RCC 7860 (cell line): ENCODE measurements at regions not wholly inside any gene's neighbourhood (a gene's known extent, or its start where the extent isn't known, plus 50 kb on each side); places are given as distances from the start of the nearest gene placed in this dataset.
"Not testable (repeated sequence)": the region's sequence is repeated elsewhere in the genome, so short reads cannot be mapped to it uniquely, and the experiment has no call there.

ENCODE experiments used
- DNase-seq: peaks from one replicate; pipeline ENCODE4 v3.0.0-alpha.2; 2015; ENCODE audit warnings: low spot score
- FAIRE-seq: peaks from 2 replicates; lab custom pipeline; 2012; peaks lifted over from hg19 to GRCh38; lab: Jason Lieb, UNC

DNA sequence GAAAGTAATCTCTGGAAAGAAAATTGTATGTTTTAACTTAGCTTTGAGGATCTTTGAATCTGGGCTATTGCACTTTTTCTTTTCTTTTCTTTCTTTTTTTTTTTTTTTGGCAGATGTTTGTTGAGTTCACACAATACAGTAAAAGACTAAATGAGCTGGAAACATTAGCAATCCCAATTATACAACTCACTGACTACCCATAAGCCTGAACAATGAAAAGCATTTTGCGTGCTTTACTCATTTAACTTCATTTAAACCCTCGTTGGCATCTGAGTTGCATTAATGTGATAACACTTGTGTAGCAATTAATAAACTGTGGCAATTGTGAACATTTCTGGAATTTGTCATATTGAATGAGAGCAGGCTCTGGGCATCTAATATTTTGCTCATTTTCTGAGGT, 269.4 kb upstream of the RBMS3 start:
- no peak for FAIRE-seq
- DNase-seq = no peak

DNA sequence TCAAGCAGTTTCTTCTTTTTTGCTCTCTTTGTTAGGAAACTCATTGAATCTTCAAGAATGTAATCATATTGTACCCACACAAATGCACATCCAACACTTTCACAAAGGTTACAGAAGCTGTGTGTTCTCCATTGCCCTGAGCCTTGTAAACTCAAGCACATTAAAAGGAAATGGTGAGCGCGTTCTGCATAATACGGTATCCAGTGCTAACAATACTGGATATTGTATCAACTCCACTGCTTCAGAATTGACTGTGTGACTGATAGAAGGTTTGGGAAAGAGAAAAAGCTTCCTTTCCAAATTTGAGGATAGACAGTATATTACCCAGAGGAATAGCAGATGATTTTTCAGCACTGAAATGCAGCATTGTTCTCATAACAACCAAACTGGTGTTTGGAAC, 268.9 kb upstream of the RBMS3 start:
- no peak for FAIRE-seq
- DNase-seq = no peak

DNA sequence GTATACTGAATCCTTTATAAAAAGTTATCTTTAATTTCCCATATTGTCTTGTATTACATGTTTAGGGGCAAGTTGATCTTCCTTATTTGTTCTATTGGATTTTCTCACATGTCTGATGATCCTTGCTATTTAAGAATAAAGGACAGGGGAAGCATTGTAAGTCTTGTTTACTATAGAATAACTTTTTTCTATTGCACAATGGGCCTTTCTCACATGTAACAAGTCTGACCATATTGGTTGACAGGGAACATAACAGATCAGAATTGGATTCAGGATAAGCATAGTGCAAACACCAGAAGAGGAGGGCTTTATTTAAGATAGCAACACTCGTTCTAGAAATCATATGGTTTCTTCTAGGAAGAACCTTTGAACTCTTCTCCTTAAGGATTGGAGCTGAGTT, 257.9 kb upstream of the RBMS3 start:
- FAIRE-seq (no peak), DNase-seq (no peak)

DNA sequence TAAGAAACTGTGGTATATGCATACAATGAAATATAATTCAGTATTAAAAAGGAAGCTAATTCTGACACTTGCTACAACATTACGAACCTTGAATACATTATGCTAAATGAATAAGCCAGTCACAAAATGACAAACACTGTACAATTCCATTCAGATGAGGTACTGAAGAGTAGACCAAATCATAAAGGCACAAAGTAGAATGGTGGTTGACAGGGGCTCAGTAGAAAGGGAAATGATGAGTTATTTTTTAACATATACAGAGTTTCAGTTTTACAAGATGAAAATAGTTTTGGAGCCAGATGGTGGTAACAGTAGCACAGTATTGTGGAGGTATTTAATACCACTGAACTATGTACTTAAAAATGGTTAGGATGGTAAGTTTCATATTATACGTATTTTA, 254.6 kb upstream of the RBMS3 start:
- FAIRE-seq = no peak
- no peak for DNase-seq

DNA sequence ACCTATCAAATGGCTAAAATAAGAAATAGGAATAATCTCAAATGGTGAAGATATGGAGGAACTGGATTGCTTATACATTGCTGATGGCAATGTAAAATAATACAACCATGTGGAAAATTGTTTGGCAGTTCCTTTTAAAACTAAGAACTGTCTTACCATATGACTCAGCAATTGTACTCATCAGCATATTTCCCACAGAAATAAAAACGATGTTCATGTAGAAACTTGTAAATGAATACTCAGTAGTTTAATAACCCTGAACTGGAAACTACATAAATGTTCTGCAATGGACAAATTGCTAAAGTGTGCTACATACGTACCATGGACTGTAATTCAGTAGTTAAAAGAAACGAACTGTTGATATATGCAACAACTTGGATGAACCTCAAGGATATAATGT, 253.9 kb upstream of the RBMS3 start:
- DNase-seq = no peak
- no peak for FAIRE-seq

DNA sequence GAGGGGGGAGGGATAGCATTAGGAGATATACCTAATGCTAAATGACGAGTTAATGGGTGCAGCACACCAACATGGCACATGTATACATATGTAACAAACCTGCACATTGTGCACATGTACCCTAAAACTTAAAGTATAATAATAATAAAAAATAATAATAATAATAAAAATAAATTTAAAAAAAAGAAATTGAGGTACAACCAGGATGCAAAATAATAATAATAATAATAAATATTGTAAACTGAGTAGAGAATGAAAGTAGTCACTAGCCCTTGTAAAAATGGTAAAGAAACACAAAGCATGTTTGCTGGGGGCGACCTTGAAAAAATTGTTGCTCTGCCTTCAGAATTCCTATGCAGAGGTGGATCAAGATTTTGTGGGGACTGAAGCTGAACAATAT, 249.7 kb upstream of the RBMS3 start:
- not testable (repeated sequence) for FAIRE-seq, DNase-seq

DNA sequence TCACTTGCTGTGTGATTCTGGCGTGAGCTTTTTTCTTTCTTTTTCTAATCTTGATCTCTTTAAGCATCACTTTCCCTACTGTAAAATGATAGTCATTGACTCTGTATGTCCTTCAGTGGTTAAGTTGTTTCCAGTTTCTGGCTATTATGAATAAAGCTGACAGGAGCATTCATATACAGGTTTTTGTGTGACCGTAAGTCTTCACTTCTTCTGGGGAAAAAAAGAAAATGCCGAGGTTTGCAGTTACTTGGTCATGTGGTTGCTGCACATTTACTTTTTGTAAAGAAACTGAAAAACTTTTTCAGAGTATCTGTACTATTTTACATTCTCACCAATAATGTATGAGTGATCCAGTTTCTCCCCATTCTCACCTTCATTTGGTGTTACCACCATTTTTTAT, 247.4 kb upstream of the RBMS3 start:
- FAIRE-seq = no peak
- DNase-seq = no peak

DNA sequence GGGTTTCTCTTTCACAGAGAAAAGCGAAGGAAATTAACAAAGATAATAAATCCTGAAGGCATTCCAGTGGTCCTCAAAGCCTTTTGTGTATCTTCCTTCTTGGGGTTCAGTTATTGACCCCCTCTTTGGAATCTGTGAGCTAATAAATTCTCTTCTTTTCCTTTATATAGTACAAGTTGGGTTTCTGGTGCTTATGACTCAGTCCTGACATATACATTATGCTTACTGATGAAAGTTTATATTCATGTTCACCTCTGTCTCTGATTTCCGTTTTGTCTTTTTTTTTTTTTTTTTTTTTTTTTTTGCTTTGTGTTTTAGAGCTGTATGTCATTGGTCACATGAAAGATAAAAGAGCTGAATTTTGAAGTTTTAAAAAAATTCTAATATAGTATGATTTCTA, 230.7 kb upstream of the RBMS3 start:
- DNase-seq (no peak), FAIRE-seq (no peak)

DNA sequence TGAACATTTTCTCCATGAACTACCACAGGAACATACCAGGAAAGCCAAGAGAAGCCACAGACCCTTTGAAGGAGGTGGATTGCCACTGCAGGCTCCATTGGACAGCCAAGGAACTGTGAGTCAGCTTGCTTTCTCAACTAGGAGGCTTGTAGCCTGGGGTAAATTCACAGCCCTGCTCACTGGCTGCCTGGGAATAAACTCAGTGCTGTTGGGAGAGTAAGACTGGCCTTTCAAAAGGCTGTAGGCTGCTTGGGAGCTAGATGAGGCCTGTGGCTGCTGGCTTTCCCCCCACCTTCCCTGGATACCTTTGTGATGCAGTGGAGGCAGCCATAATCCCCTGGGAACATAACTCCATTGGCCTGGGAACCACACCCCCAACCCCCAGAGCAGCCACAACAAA, 223.5 kb upstream of the RBMS3 start:
- FAIRE-seq = no peak
- no peak for DNase-seq

DNA sequence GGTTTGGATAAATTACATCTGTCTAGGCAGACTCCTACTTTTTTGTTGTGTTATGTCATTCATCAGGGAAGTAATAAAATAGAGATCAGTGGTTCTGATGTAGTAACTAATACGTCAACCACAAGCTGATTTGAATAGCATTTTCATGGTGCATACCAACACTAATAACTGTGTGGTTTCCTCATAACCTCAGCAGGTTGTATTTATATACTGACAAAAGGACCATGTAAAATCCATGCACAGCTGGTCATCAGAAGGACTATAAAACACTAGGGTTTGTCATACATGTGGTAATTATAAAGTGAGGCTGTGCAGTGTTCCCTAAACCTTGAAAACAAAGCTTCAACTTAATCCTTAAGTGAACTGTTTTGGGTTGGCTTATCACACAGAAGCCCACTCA, 216.8 kb upstream of the RBMS3 start:
- FAIRE-seq (no peak), DNase-seq (no peak)

DNA sequence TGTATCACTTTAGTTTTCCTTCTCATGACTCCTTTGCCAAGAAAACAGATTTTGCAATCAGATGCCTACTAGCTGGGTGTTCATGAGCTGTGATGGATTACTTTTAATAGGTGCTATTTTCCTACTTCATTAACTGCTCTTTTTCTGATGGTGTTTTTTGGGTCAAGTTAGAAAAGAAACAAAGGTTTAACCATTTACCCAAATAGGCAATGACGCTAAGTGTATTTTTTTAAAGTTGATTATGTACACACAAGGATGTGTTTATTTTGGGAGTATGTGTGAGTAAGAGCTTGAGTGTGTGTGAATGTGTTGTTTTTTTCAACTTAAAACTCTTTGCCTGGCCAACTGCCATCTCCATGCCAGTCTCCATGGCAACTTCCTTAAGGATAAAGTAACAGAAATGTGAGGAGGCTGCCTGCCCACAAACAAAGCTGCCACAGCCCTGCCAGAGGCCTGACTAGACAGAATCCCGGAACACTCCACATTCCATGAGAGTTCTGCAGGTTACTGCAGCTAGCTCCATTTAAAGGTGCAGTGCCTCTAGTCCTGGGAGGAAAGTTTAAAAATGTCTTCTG, 215.6 kb upstream of the RBMS3 start:
- peak; percentile 85 for DNase-seq

DNA sequence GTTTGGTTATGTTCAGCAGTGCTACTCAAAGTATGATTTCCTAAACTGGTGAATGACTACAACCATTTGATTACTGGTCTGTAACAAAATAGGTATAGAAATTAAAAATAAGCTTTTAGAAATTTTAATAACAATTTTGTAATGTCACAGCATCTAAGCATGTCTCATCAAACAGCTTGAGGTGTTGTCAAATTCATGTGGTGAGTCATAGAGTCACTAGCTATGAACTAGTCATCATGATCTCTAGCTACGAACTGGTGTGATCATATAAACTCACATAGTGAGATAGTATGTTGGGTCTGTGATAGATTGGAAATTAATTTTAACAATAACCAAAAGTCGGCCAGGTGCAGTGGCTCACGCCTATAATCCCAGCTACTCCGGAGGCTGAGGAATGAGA, 213.9 kb upstream of the RBMS3 start:
- FAIRE-seq (no peak), DNase-seq (no peak)

More for the DNA sequence above, 215.6 kb upstream of the RBMS3 start:
- FAIRE-seq = peak; percentile 58

DNA sequence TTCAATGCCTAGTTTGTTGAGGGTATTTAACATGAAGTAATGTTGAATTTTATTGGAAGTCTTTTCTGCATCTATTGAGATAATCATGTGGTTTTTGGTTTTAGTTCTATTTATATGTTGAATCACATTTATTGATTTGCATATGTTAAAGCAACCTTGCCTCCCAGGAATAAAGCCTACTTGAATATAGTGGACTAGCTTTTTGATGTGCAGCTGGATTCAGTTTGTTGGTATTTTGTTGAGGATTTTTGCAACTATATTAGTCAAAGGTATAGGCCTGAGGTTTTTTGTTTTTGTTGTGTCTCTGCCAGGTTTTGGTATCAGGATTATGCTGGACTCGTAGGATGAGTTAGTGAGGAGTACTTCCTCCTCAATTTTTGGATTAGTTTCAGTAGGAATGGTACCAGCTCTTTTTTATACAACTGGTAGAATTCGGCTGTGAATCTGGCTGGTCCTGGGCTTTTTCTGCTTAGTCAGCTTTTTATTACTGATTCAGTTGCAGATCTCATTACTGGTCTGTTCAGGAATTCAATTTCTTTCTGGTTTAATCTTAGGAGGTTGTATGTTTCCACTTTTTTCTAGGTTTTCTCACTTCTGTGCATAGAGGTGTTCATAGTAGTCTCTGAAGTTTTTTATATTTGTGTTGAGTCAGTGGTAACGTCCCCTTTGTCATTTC, 209.8 kb upstream of the RBMS3 start:
- FAIRE-seq = no peak
- no peak for DNase-seq

DNA sequence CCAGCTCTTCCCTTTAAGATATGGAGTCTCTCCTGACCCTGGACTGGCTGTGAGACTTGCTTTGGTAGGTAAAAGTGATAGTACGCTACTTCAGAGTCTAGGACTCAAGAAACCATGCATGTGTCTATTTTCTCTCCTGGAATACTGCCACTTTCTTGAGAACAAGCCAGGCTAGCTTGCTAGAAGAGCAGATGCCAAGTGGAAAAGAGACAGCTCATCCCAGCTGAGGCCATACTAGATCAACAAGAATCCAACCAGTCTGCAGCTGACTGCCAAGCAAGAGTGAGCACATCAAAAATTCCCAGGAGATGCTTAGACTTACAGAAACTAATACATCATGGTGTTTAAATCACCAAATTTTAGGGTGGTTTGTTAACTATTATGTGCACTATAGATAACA, 208.3 kb upstream of the RBMS3 start:
- FAIRE-seq (no peak), DNase-seq (no peak)

DNA sequence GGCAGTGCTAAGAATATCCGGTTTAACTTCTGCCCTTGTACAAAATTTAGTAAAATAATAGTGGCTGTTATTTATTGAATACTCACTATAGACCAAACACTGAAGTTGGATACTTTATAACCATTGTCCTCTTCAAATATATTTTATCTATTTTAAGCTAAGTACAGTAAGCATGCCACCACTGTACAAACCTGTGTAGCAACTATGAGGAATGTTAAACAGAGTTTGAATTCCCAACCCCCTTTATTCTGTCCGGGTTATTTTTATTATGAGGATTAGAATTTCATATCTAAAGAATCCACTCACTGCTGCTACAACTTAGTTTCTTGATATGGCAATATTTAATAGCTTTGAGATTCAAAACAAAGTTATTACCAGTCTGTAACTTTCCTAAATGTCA, 203.5 kb upstream of the RBMS3 start:
- no peak for FAIRE-seq
- no peak for DNase-seq

DNA sequence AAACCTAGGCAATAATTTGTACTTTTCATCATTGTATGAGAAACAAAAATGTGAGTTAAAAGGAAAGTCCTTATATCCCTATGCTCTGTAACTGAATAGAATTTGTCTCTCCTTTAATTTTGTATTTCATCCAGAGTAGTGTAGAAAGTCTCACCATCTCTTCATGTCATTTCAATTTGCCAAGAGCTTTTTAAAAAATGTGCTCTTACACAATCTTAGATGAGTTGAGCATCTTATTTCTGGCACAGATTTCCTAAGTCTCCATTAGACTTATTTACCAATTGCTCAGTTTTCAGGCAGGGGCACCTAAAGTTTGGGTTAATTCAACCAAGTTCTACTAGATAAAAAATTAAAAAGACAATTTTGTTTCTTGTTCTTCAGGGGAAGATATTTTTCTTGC, 201.5 kb upstream of the RBMS3 start:
- no peak for DNase-seq
- no peak for FAIRE-seq

DNA sequence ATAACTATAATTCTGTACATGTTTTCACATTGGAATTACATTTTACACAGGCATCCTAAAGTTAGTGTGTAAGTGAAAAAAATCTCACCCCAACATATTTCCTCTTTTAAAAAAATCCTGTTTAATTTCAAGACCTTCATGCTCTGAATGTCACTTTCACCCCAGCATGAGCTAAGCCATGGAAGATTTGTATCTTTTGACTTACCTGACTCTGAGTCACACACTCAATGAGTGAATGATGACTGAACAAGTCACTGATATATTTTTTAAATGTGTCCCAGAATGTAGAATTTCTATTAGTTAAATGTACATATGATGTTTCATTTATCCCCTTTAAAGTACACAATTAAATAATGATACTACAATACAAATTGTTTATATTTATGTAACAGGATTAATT, 199.9 kb upstream of the RBMS3 start:
- no peak for DNase-seq
- no peak for FAIRE-seq

DNA sequence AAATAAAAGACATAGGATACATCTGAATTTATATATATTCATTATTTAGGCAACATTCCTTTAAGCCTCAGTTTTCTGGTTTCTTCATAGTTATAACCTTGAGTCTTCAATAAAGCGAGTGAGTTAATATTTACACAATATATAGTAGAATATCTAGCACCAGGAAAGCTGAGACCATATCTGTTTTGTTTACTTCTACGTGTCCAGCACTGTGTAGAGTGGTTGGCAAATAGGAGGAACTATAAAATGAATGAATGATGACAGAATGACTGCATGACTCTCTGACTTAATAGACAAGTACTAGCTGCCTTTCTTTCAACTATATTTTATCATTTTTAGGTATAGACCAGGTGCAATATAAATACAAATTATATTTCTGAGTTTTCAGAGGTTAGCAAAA, 197.8 kb upstream of the RBMS3 start:
- FAIRE-seq (no peak), DNase-seq (no peak)

DNA sequence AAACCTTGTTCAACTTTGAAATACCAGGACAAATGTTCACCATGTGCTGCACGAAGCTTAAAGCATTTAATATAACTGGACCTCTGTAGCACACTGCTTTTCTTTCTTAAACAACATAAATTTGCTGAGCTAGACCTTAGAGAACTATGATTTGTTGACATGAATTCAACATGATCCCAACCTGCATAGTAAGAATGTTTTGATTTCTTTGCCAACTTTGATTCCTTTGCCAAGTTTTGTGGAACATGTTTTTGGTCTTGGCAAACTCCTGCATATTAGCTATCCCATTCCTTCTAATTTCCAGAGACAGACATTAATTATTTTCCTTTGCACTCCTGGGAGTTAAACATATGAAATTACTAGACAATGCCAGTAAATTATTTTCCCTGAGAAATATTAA, 197.2 kb upstream of the RBMS3 start:
- DNase-seq = no peak
- no peak for FAIRE-seq

DNA sequence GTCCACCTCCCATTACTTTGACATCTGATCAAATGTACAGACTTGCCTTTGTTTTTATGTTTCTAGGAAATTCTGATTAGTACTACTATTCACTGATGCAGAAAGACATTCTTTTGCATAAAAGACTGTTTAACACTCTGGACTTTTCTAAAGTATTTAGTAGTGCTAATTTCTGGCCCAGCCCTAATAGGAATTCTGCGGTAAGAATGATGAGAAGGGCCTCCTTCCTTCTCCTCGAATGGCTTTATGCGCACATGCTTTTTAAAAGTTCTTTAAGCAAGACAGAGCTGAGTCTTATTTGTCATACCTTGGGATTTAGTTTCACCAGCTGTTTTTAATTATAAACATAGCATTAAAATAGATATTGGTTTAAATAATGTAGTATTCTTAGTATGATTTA, 192.3 kb upstream of the RBMS3 start:
- DNase-seq (no peak), FAIRE-seq (no peak)

DNA sequence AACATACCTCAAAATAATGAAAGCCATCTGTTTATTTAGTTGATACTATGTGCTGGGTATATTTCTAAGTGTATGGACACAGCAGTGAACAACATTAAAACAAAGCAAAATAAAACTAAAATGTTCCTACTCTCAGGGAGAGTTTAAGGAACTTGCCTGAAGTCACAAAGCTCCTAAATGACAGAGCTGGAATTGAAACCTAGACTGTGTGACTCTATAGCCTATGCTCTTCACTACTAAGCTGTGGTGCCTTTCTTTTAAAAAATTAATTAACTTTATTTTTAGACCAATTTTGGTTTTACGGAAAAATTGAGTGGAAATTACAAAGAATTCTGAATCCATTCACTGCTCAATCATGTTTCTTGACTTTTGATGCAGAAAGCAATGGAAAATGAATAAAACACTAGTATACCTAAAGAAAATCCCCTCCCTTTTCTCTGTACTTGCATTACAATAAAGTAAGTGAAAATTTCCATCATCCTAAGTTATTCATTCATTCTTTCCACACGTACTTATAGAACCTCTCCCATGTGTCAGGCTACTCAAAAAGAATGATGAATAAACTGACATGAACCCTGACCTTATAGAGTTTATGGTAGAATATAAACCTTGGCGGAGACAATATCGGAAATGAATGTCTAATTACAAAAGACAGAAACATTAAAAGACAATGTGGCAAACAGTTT, 189.8 kb upstream of the RBMS3 start:
- DNase-seq (no peak), FAIRE-seq (no peak)

DNA sequence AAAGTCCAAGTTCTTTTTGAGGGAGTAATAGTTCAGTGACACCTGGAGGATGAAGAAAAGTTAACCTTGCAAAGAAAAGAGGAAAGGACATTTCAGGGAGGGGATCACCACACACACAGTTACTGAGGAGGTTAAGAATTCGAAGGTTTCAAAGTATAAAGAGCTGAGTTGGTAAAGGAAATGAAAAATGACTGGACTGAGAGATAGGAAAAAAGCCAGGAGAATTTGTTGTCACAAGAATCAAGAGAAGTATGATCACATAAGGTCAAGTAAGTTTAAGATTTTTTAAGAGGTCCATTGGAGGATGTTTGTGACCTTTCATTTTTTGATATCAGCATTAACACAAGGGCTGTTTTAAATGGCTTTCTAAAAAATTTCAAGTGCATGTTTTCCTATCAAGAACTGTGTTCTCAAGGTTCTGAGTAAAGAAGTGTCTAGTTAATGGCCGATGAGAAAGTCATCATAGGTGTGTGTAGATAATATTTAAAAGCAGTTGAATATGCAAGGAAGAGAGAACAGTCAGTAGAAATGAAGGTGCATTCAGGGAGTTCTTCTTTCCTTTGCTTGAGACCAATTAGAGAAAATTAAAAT, 189.2 kb upstream of the RBMS3 start:
- FAIRE-seq (no peak), DNase-seq (no peak)
